ENCODE measurements at regions not wholly inside any gene's neighbourhood (a gene's known extent, or its start where the extent isn't known, plus 50 kb on each side); places are given as distances from the start of the nearest gene placed in this dataset.

DNA sequence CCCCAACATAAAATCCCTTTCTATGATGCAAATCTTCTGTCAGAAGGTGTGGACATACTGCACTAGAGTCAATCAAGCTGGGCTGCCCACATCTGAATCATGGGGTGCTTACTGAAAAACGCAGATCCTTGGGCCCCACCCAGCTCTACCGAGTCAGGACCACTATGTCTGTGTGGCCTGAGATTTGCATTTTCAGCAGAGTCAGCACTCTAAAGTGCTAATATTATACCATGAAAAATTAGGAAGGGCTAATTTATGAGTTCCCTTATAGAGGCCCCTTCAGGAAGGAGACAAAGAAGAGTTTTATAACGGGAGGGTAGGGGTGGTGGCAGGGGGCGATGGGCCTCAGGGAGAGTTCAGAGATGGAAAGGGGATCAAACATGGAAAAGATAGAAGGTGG is 163.3 kb upstream of the NABP1 start:
- no peak for DNase-seq (ENCODE audit: low read depth)
- no peak overlapping the region for H3K4me3 ChIP-seq (ENCODE audit: control insufficient read depth, low read depth, low read length)
- no peak for TF ChIP-seq CTCF (conservative IDR thresholded peaks at IDR 0.05; ENCODE audit: control insufficient read depth, insufficient read depth, low read depth, low read length)

DNA sequence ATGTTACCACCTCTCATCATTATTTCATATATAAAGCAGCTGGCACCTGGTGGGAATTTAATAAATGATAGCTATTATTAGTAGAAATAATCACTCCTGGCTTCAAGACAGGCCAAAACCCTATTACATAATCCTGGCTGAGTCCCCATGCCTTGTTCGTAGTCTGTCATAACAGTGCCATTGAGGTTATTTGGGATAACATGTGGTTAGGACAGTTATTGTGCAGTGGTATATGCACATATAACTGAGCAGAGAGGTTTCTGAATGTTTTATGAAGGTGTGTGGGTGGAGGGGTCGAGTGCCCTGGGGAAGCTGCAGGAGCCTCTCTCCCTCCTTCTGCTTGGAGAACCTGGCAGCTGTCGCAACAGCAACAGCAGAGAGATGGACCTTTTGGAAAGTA is 162.4 kb upstream of the NABP1 start:
- TF ChIP-seq CTCF (conservative IDR thresholded peaks at IDR 0.05; ENCODE audit: control insufficient read depth, insufficient read depth, low read depth, low read length): no peak
- DNase-seq (ENCODE audit: low read depth): no peak
- no peak overlapping the region for H3K4me3 ChIP-seq (ENCODE audit: control insufficient read depth, low read depth, low read length)

GRCh38 chr2:191516260-191516659 is 161.7 kb upstream of the NABP1 start:
- no peak overlapping the region for H3K4me3 ChIP-seq (ENCODE audit: control insufficient read depth, low read depth, low read length)
- DNase-seq (ENCODE audit: low read depth): no peak
- TF ChIP-seq CTCF (conservative IDR thresholded peaks at IDR 0.05; ENCODE audit: control insufficient read depth, insufficient read depth, low read depth, low read length): no peak

- peak; percentile 59 for DNase-seq (ENCODE audit: low read depth)
- peak; percentile 79 for TF ChIP-seq CTCF (conservative IDR thresholded peaks at IDR 0.05; ENCODE audit: control insufficient read depth, insufficient read depth, low read depth, low read length)
- no peak overlapping the region for H3K4me3 ChIP-seq (ENCODE audit: control insufficient read depth, low read depth, low read length)
Measured at GRCh38 chr2:191521608-191522208, 156.2 kb upstream of the NABP1 start.

DNA sequence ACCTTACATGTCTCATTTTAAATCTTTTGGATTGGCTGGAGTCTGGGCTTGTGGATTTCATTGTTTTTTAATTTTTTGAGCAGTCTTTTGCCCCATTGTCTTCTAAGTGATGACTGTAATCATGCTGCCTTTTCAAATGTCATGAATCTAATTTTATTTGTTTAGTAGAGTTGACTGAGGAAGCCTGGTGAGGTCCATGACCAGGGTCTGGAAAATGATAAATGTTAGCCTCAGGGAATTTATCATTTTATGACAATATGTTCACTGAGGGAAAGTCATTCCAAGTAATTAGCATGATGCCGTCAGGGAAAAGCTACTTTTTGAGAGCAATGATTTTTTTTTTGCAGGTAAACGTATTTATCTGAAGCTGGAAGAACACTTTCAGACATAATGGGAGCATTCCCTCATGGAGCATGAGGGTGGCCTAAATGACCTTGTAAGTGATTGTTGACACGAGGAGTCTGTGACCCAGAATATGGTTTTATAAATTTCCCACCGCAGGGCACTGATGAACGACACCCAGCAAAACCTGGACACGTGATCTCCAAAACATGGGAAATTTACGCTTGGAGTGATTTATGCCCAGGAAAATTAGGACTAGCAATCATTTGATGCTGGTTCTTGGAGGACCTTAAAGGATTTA is 155.3 kb upstream of the NABP1 start:
- H3K4me3 ChIP-seq (ENCODE audit: control insufficient read depth, low read depth, low read length): no peak overlapping the region

GRCh38 chr2:191526091-191526490 is 151.8 kb upstream of the NABP1 start:
- H3K4me3 ChIP-seq (ENCODE audit: control insufficient read depth, low read depth, low read length): no peak overlapping the region
- no peak for DNase-seq (ENCODE audit: low read depth)
- TF ChIP-seq CTCF (conservative IDR thresholded peaks at IDR 0.05; ENCODE audit: control insufficient read depth, insufficient read depth, low read depth, low read length): no peak

More for the DNA sequence above, 155.3 kb upstream of the NABP1 start:
- no peak for DNase-seq (ENCODE audit: low read depth)
- TF ChIP-seq CTCF (conservative IDR thresholded peaks at IDR 0.05; ENCODE audit: control insufficient read depth, insufficient read depth, low read depth, low read length): no peak
